Body of pancreas (tissue), 4 donors: ENCODE measurements at regions not wholly inside any gene's neighbourhood (a gene's known extent, or its start where the extent isn't known, plus 50 kb on each side); places are given as distances from the start of the nearest gene placed in this dataset.

Experiments used
- CTCF ChIP-seq, 7 experiments: fragments of 450-650 bp in 4 of 7; fragments of 200-600 bp in 3 of 7; sonication (generic) in 3 of 7; IDR thresholded peaks; one replicate each; pipeline ENCODE4 v1.5.1; 2016 to 2019; ENCODE audit warnings: antibody characterized with exemption in 7 of 7
- POLR2A ChIP-seq, 3 donors: fragments of 450-650 bp; IDR thresholded peaks; one replicate each; pipeline ENCODE4 v1.6.1; 2016; ENCODE audit warnings: antibody characterized with exemption in 3 of 3, mild to moderate bottlenecking in 2 of 3

DNA sequence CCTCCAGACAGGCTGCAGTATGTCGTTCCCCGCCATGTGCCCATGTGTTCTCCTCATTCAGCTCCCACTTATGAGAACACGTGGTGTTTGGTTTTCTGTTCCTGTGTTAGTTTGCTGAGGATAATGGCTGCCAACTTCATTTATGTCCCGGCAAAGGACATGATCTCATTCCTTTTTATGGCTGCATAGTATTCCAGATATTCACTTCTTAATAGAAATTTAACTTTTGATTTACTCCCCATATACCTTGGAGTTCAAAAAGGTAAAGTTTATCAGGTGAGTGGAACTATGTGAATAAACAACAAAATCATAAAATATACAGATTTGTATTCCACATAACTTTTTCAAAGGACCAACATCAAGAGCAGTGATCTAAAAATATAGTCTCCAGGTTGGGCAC, 372.6 kb downstream of the STK39 start:
- no peak for TF ChIP-seq CTCF (IDR thresholded peaks at IDR 0.05)
- no peak for TF ChIP-seq POLR2A (IDR thresholded peaks at IDR 0.05)
